RCC 7860 (cell line): ENCODE measurements at regions not wholly inside any gene's neighbourhood (a gene's known extent, or its start where the extent isn't known, plus 50 kb on each side); places are given as distances from the start of the nearest gene placed in this dataset.
"Not testable (repeated sequence)": the region's sequence is repeated elsewhere in the genome, so short reads cannot be mapped to it uniquely, and the experiment has no call there.

Experiments
- DNase-seq: peaks from one replicate; pipeline ENCODE4 v3.0.0-alpha.2; 2015; ENCODE audit warnings: low spot score
- FAIRE-seq: peaks from 2 replicates; lab custom pipeline; 2012; peaks lifted over from hg19 to GRCh38; lab: Jason Lieb, UNC

DNA sequence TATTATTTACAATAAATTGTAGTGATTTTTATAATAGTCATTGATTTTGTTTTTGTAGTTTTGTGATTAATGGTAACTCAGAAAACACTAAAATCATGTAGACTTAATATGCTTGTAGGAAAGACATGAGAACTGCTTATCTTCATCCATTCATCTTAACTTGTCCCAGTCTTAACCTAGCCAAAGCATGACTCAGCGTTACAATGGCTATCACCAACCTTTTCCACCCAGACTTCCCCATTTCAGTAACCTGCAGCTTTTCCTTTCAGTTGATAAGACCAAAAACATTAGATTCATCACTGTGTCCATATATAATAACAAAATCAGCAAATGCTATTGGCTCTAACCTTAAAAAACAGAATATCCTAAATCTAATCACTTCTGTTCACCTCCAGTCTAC, 106.2 kb upstream of the KLF8 start:
- DNase-seq (no peak), FAIRE-seq (no peak)

DNA sequence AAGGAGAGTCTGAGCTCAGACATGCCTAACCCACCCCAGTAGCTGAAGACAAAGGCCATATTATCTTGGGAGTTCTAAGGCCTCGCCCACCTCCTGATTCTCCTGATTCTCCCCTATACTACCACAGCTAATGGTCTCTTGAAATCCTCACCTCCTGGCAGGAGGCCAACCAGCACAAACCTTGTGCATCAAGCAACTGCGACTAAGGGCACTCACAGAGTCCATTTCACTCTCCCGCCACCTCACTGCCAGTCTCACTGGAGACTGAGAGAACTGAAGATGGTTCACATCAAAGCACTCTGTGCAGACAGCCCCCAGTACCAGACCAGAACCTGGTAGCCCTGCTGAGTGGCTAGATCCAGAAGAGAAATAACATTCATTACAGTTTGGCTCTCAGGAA, 102.1 kb upstream of the KLF8 start:
- DNase-seq, result no peak
- no peak for FAIRE-seq

DNA sequence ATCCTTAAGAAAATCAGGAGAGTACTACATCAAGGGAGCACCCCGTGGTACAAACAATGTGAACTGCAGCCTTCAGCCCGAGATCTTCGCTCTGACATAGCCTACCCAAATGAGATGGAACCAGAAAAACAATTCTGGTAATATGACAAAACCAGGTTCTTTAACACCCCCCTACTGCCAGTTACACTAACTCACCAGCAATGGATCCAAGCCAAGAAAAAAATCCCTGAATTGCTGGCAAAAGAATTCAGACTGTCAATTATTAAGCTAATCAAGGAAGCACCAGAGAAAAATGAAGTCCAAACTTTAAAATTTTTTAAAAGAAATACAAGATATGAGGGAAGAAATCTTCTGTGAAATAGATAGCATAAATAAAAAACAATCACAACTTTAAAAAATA, 101.7 kb upstream of the KLF8 start:
- FAIRE-seq, result peak; percentile 93

DNA sequence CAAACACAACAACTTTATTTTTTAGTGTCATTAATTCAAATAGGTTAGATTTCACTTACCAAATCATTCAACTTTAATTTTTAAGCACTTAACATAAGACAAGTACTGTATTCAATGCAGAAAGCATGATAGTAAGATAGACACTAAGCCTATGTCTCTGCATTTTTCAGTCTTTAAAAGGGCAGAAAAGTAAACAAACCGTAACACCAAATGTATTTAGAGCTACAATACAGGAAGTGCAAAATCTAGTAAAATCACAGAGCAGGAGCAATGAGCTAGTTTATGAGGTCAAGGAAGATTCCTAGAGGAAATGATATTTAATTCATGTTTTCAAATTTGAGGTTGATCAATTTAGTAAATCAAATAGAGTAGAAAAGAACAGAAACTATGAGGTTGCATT, 68.0 kb upstream of the KLF8 start:
- not testable (repeated sequence) for DNase-seq
- peak; percentile 2 for FAIRE-seq

More for the DNA sequence above, 101.7 kb upstream of the KLF8 start:
- DNase-seq, result peak; percentile 7
